HG03432 (cell line): ENCODE measurements at regions not wholly inside any gene's neighbourhood (a gene's known extent, or its start where the extent isn't known, plus 50 kb on each side); places are given as distances from the start of the nearest gene placed in this dataset.
"Not testable (repeated sequence)": the region's sequence is repeated elsewhere in the genome, so short reads cannot be mapped to it uniquely, and the experiment has no call there.

Source experiments
- ATAC-seq: cut with Tn5 transposase; IDR thresholded peaks from one replicate; pipeline ENCODE4 v1.9.1; 2021; ENCODE audit warnings: mild to moderate bottlenecking, moderate library complexity; ENCODE audit not compliant: unreplicated experiment

DNA sequence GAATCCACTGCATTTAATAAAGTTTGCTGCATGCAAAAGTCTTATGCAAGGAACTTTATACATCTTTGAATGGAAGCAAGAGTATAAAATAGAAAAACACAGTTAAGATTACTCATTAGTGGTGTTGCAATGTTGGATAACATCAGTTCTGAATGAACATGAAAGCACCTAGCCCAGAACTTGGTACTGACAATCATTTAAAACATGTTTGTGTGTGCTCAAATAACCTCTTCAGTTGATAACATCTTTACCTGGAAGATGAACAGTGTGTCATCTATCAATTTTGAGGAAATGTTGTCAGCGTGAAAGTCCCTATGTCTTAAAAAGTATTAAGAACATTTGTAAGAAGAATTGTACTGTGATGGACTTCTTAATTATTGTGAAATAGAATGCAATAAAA is 370.4 kb upstream of the GRAMD2B start:
- ATAC-seq, result no peak

DNA sequence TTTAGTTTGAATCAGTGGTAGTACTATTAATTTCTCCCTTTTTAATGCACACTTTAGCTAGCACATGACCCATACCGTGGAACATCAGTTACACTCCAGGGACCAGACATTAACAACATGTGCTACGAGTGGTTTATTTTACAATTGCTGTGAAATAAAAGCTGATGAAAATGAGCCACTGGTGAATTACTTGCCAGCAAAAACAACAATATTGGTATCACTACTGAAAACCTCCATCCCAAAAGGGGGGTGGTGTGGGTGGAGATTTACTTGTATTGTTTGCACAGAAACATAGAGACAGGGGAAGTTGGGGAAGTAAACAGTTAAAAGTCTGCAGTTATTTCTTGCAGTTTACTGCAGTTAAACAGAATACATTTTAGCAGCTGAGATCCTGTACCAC is 369.6 kb upstream of the GRAMD2B start:
- ATAC-seq, result no peak

GRCh38 chr5:126054577-126055347 is 368.4 kb upstream of the GRAMD2B start:
- ATAC-seq, result no peak

GRCh38 chr5:126055348-126055729 is 367.9 kb upstream of the GRAMD2B start:
- ATAC-seq, result no peak

DNA sequence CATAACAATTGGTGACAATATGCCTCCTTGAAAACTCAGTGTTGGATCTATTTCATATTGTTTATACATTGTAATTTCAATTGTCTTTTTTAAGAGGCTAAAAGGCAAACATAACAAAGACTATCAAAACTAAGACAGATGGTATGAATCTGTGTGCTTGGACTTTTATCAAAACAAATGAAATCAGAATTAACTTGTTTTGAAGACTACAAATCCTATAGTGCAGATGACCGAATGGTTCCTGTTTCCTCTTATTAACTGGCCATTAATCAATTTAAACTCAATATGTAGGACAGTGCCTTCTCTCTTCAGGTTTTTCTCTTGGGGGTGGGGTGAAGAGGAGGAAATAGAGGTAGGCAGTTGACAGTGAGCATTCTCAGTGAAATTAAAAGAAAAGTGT is 366.9 kb upstream of the GRAMD2B start:
- no peak for ATAC-seq

- ATAC-seq, result no peak
These were observed 366.2 kb upstream of the GRAMD2B start for GRCh38 chr5:126056851-126057622.

- not testable (repeated sequence) for ATAC-seq
These were observed 364.8 kb upstream of the GRAMD2B start for GRCh38 chr5:126058392-126058791.

- no peak for ATAC-seq
These were observed 360.6 kb upstream of the GRAMD2B start for GRCh38 chr5:126062398-126063221.

GRCh38 chr5:126065061-126065460 is 358.1 kb upstream of the GRAMD2B start:
- no peak for ATAC-seq

GRCh38 chr5:126066836-126067235 is 356.4 kb upstream of the GRAMD2B start:
- no peak for ATAC-seq

DNA sequence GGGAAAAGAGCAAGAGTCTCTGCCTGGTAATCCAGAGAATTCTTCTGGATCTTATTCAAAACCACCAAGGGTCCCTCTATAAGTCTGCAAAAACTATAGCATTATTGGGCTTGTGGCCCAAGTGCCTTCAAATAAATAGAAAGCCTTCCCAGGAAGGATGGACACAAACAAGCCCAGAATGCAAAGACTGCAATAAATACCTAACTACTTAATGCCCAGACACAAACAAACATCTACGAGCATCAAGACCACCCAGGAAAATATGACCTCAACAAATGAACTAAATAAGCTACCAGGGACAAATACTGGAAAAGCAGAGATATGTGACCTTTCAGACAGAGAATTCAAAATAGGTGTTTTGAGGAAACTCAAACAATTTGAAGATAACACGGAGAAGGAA is 355.8 kb upstream of the GRAMD2B start:
- no peak for ATAC-seq

DNA sequence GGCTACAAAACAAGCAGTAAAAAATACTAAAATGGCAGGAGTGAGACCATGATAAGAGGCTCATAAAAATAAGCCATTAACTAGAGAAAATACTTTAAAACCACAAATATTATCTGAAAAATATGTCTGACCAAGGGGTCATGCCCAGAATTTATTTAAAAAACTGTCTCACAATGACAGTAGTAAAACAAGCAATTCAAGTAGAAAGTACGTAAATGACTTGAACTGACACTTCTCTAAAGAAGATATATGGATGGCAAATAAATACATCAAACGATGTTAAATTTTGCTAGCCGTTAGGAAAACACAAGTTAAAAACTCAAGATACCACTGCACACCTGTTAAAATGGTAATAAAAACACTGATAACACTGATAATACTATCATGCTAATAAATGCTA is 353.9 kb upstream of the GRAMD2B start:
- ATAC-seq, result no peak

DNA sequence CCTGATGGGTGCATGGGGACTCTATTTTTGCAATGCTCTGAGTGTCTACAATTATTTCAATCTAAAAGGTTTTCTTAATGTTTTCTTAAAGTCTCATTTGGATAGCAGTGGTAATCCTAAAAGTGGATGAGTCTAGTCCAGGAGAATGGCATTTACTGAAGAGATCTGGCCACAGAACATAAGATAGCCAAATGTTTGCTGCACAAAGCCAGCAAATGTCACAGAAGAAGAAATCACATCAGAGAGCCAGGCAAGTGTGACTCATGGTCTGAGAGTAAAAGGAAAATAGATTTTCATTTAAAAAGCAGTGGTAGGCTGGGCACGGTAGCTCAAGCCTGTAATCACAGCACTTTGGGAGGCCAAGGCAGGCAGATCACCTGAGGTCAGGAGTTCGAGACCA is 352.7 kb upstream of the GRAMD2B start:
- no peak for ATAC-seq

- no peak for ATAC-seq
These were observed 348.7 kb upstream of the GRAMD2B start for GRCh38 chr5:126074538-126074937.

- no peak for ATAC-seq
These were observed 343.9 kb upstream of the GRAMD2B start for GRCh38 chr5:126079266-126079665.

GRCh38 chr5:126081209-126081608 is 342.0 kb upstream of the GRAMD2B start:
- ATAC-seq, result no peak

DNA sequence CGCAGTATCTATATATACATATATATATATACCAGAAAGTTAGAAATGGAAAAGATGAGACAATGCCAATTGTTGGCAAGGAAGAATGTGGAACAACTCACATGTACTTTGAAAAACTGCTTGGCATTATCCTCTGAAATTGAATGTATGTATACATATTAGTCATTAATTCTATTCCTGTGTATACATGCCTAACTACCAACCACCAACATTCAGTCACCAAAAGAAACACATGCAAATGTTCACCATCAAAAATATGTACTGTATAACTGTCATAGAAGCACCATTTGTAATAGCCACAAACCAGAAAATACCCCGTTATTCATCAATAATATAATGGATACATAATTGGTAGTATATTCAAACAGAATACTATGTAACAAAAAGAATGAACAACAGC is 330.2 kb upstream of the GRAMD2B start:
- no peak for ATAC-seq

DNA sequence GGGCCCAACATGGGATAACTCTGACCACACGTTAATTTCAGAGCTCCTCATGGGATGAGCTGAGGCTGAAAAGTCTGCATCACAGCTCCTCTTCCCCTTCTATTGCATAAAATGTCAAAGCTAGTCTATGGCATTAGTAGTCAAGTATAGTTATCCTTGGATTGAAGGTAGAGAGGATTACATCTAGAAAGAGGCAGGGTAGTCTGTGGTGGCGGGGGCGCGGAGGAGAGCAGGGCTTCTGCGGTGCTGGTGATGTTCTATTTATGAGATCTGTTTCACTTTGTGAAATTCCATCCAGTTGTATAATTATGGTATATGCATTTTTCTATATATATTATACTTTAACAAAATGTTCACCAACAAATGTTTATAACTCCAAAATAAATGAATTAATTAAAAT is 329.5 kb upstream of the GRAMD2B start:
- ATAC-seq, result no peak

DNA sequence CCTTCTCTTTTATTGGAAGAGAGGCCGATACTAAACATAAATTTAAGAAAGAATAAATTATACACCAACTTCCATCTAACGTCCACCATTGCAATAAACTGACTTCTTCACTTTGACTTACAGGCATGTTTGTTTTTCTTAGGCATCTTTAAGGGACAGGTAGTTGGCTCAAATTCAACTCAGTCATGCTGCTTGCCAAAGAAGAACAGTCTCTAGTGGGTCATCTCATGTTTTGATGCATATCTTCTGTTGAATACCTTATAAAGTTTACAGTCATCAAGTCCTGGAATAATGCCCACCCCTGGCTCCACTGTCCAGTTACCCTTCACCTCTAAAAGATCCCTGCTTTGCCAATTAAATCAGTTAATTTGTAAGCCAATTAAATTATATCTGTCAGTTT is 328.2 kb upstream of the GRAMD2B start:
- no peak for ATAC-seq

- no peak for ATAC-seq
These were observed 326.7 kb upstream of the GRAMD2B start for GRCh38 chr5:126096442-126097006.

GRCh38 chr5:126097876-126098275 is 325.3 kb upstream of the GRAMD2B start:
- no peak for ATAC-seq
